SK-N-SH (cell line): ENCODE measurements at regions not wholly inside any gene's neighbourhood (a gene's known extent, or its start where the extent isn't known, plus 50 kb on each side); places are given as distances from the start of the nearest gene placed in this dataset.

Source experiments
- RAD21 ChIP-seq: IDR thresholded peaks from 2 replicates; pipeline ENCODE4 v1.6.1; 2012; ENCODE audit warnings: mild to moderate bottlenecking, low read length
- TF ChIP-seq, protein P1 (sequence below): fragments of 200-600 bp; sonication (generic); IDR thresholded peaks from 2 replicates; pipeline ENCODE4 v1.6.1; 2017; ENCODE audit warnings: antibody characterized with exemption, mild to moderate bottlenecking, moderate library complexity

DNA sequence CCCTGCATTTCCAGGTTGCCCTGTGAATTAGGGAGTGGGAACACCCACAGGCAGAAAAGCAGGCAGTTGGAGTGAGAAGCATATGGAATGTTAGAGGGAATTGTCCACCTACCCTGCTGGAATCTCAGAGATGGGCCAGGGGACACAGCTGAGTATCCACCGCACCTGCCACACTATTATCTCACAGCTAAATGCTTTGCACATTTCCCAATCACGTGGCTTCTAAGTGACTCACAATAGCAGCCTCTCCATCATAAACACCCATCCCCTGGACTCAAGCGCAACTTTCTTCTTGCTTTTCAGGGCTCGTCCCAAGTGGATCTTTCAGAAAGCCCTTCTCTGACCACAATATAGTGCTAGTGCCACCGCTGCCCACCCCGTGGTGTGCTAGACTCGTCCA is 389.0 kb upstream of the LMCD1 start:
- TF ChIP-seq, protein P1, sequence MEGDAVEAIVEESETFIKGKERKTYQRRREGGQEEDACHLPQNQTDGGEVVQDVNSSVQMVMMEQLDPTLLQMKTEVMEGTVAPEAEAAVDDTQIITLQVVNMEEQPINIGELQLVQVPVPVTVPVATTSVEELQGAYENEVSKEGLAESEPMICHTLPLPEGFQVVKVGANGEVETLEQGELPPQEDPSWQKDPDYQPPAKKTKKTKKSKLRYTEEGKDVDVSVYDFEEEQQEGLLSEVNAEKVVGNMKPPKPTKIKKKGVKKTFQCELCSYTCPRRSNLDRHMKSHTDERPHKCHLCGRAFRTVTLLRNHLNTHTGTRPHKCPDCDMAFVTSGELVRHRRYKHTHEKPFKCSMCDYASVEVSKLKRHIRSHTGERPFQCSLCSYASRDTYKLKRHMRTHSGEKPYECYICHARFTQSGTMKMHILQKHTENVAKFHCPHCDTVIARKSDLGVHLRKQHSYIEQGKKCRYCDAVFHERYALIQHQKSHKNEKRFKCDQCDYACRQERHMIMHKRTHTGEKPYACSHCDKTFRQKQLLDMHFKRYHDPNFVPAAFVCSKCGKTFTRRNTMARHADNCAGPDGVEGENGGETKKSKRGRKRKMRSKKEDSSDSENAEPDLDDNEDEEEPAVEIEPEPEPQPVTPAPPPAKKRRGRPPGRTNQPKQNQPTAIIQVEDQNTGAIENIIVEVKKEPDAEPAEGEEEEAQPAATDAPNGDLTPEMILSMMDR = no peak
- TF ChIP-seq RAD21 = no peak
